IMR-90 (cell line): ENCODE measurements at regions not wholly inside any gene's neighbourhood (a gene's known extent, or its start where the extent isn't known, plus 50 kb on each side); places are given as distances from the start of the nearest gene placed in this dataset.

Experiments
- ATAC-seq: fragments of 200-7000 bp; cut with Tn5 transposase; 2 replicates; pipeline ENCODE4 v1.9.1; 2020; ENCODE audit warnings: low read depth, mild to moderate bottlenecking, moderate library complexity
- BruUV-seq: library from RNA; stranded (reverse); fragments of 400-500 nt; replicated peaks from 2 replicates; lab custom pipeline; 2021; lab: Mats Ljungman, UMichigan
- CTCF ChIA-PET: fragments of 300-600 bp; formaldehyde crosslinking; extraction: SDS; loops from one replicate; lab custom pipeline; 2021; ENCODE audit warnings: antibody characterized with exemption; lab: Yijun Ruan, JAX
- POLR2A ChIA-PET: fragments of 300-600 bp; sonication (Branson Sonifier 250); formaldehyde crosslinking; loops from one replicate; lab custom pipeline; 2022; ENCODE audit warnings: antibody characterized with exemption; ENCODE audit not compliant: unreplicated experiment; lab: Charles Lee
- DNase-seq: peaks from one replicate; pipeline ENCODE4 v3.0.0; 2013
- H2AFZ ChIP-seq: replicated peaks from 2 replicates; pipeline ENCODE3; 2013; ENCODE audit warnings: low read length, mild to moderate bottlenecking; ENCODE audit not compliant: poor library complexity
- H2AK5ac ChIP-seq: 2 replicates; pipeline ENCODE4 v1.6.1; 2013; ENCODE audit warnings: low read depth, low read length, inconsistent platforms
- H2AK9ac ChIP-seq: replicated peaks from 2 replicates; pipeline ENCODE3; 2013; ENCODE audit warnings: mild to moderate bottlenecking, low read depth, low read length, moderate library complexity; ENCODE audit not compliant: poor library complexity
- H2BK120ac ChIP-seq: 2 replicates; pipeline ENCODE4 v1.6.1; 2013; ENCODE audit warnings: low read depth, low read length, inconsistent platforms
- H2BK15ac ChIP-seq: 3 replicates; pipeline ENCODE4 v1.6.1; 2013; ENCODE audit warnings: low read depth, low read length, inconsistent platforms
- H2BK20ac ChIP-seq: 2 replicates; pipeline ENCODE4 v1.6.1; 2013; ENCODE audit warnings: low read depth, mild to moderate bottlenecking, inconsistent platforms, low read length, moderate library complexity
- H2BK5ac ChIP-seq: 2 replicates; pipeline ENCODE4 v1.6.1; 2013; ENCODE audit warnings: mild to moderate bottlenecking, low read depth, low read length, inconsistent platforms; ENCODE audit not compliant: poor library complexity, severe bottlenecking
- H3K14ac ChIP-seq: replicated peaks from 2 replicates; pipeline ENCODE4 v1.6.1; 2013; ENCODE audit warnings: low read depth, low read length, inconsistent platforms
- H3K18ac ChIP-seq: 2 replicates; pipeline ENCODE4 v1.6.1; 2013; ENCODE audit warnings: low read depth, low read length, control low read depth
- H3K23ac ChIP-seq: 2 replicates; pipeline ENCODE4 v1.6.1; 2013; ENCODE audit warnings: low read depth, low read length, inconsistent platforms
- H3K27ac ChIP-seq: 2 replicates; pipeline ENCODE4 v1.5.1; 2013; ENCODE audit warnings: mild to moderate bottlenecking, control low read depth, low read length; ENCODE audit not compliant: insufficient read depth
- H3K27me3 ChIP-seq: 2 replicates; pipeline ENCODE4 v1.6.1; 2013; ENCODE audit warnings: low read length; ENCODE audit not compliant: control insufficient read depth, insufficient read depth
- H3K36me3 ChIP-seq: 2 replicates; pipeline ENCODE4 v1.6.1; 2013; ENCODE audit warnings: low read length, mixed read lengths; ENCODE audit not compliant: control insufficient read depth, insufficient read depth
- H3K4ac ChIP-seq: 2 replicates; pipeline ENCODE4 v1.6.1; 2013; ENCODE audit warnings: low read depth, low read length, inconsistent platforms
- H3K4me1 ChIP-seq: 2 replicates; pipeline ENCODE4 v1.6.1; 2013; ENCODE audit warnings: low read length, mixed read lengths; ENCODE audit not compliant: control insufficient read depth, insufficient read depth
- H3K4me2 ChIP-seq: 2 replicates; pipeline ENCODE4 v1.6.1; 2013; ENCODE audit warnings: low read depth, mild to moderate bottlenecking, control low read depth, low read length, moderate library complexity
- H3K4me3 ChIP-seq: 2 replicates; pipeline ENCODE4 v1.5.1; 2013; ENCODE audit warnings: low read depth, mild to moderate bottlenecking, control low read depth, low read length, moderate library complexity; ENCODE audit not compliant: insufficient read depth
- H3K56ac ChIP-seq: 2 replicates; pipeline ENCODE4 v1.6.1; 2013; ENCODE audit warnings: low read length, inconsistent platforms; ENCODE audit not compliant: insufficient read depth; ENCODE audit errors: extremely low read depth
- H3K79me1 ChIP-seq, 2 experiments: 2 replicates each; pipeline ENCODE4 v1.6.1; 2013; ENCODE audit warnings: low read length in 2 of 2, inconsistent platforms in 1 of 2, low read depth in 1 of 2
- H3K9ac ChIP-seq: 2 replicates; pipeline ENCODE4 v1.6.1; 2013; ENCODE audit warnings: low read depth, low read length, control low read depth
- H3K9me1 ChIP-seq: 2 replicates; pipeline ENCODE4 v1.6.1; 2013; ENCODE audit warnings: low read length, inconsistent platforms; ENCODE audit not compliant: insufficient read depth
- H3K9me3 ChIP-seq: 2 replicates; pipeline ENCODE4 v1.6.1; 2013; ENCODE audit warnings: low read length; ENCODE audit not compliant: control insufficient read depth, insufficient read depth
- H4K20me1 ChIP-seq: 2 replicates; pipeline ENCODE4 v1.6.1; 2013; ENCODE audit warnings: low read length, inconsistent platforms; ENCODE audit not compliant: insufficient read depth
- H4K5ac ChIP-seq: 2 replicates; pipeline ENCODE4 v1.6.1; 2013; ENCODE audit warnings: mild to moderate bottlenecking, low read depth, low read length, control low read depth
- H4K8ac ChIP-seq, 2 experiments: 2 replicates each; pipeline ENCODE4 v1.6.1; 2013; ENCODE audit warnings: low read depth in 2 of 2, low read length in 2 of 2, control low read depth in 1 of 2, inconsistent platforms in 1 of 2
- H4K91ac ChIP-seq: 2 replicates; pipeline ENCODE4 v1.6.1; 2013; ENCODE audit warnings: low read depth, low read length, inconsistent platforms; ENCODE audit not compliant: insufficient read depth
- BHLHE40 ChIP-seq: fragments of 150-350 bp; IDR thresholded peaks from 2 replicates; pipeline ENCODE4 v1.6.1; 2016; ENCODE audit warnings: mild to moderate bottlenecking, low read depth, low read length
- CEBPB ChIP-seq: IDR thresholded peaks from 2 replicates; pipeline ENCODE4 v1.6.1; 2012; ENCODE audit warnings: low read depth, low read length, improper control_type of control experiment
- CHD1 ChIP-seq: IDR thresholded peaks from 2 replicates; pipeline ENCODE4 v1.6.1; 2012; ENCODE audit warnings: low read depth, low read length, improper control_type of control experiment
- CTCF ChIP-seq: conservative IDR thresholded peaks from 2 replicates; pipeline ENCODE4 v1.5.1; 2012; ENCODE audit warnings: mild to moderate bottlenecking, low read depth, low read length, improper control_type of control experiment
- ELK1 ChIP-seq: fragments of 150-350 bp; IDR thresholded peaks from 2 replicates; pipeline ENCODE4 v1.6.1; 2016; ENCODE audit warnings: low read depth, mild to moderate bottlenecking, low read length, moderate library complexity, borderline replicate concordance
- FOS ChIP-seq: fragments of 150-350 bp; IDR thresholded peaks from 2 replicates; pipeline ENCODE4 v1.6.1; 2016; ENCODE audit warnings: low read depth, low read length
- MAFK ChIP-seq: IDR thresholded peaks from 2 replicates; pipeline ENCODE4 v1.6.1; 2012; ENCODE audit warnings: low read depth, low read length, improper control_type of control experiment
- MAZ ChIP-seq: IDR thresholded peaks from 2 replicates; pipeline ENCODE4 v1.6.1; 2012; ENCODE audit warnings: low read depth, mild to moderate bottlenecking, low read length, improper control_type of control experiment, moderate library complexity, borderline replicate concordance
- MXI1 ChIP-seq: IDR thresholded peaks from 2 replicates; pipeline ENCODE4 v1.6.1; 2012; ENCODE audit warnings: low read depth, mild to moderate bottlenecking, low read length, moderate library complexity, borderline replicate concordance
- NFE2L2 ChIP-seq: fragments of 150-350 bp; IDR thresholded peaks from 2 replicates; pipeline ENCODE4 v1.6.1; 2016; ENCODE audit warnings: low read depth, mild to moderate bottlenecking, low read length
- POLR2A ChIP-seq: IDR thresholded peaks from 2 replicates; pipeline ENCODE4 v1.6.1; 2012; ENCODE audit warnings: mild to moderate bottlenecking, low read depth, low read length
- RAD21 ChIP-seq: IDR thresholded peaks from 2 replicates; pipeline ENCODE4 v1.6.1; 2012; ENCODE audit warnings: low read length, improper control_type of control experiment
- RCOR1 ChIP-seq: IDR thresholded peaks from 2 replicates; pipeline ENCODE4 v1.6.1; 2012; ENCODE audit warnings: mild to moderate bottlenecking, low read length, improper control_type of control experiment; ENCODE audit not compliant: insufficient replicate concordance
- RFX5 ChIP-seq: IDR thresholded peaks from 2 replicates; pipeline ENCODE4 v1.8.0; 2012; ENCODE audit warnings: low read depth, mild to moderate bottlenecking, low read length, moderate library complexity
- SMC3 ChIP-seq: fragments of 150-350 bp; IDR thresholded peaks from 2 replicates; pipeline ENCODE4 v1.6.1; 2016; ENCODE audit warnings: low read depth, mild to moderate bottlenecking, antibody characterized with exemption, low read length, moderate library complexity
- USF2 ChIP-seq: fragments of 150-350 bp; IDR thresholded peaks from 2 replicates; pipeline ENCODE4 v1.6.1; 2017; ENCODE audit warnings: mild to moderate bottlenecking, antibody characterized with exemption, low read length, low read depth
- WGBS, 2 experiments: methylation state at CpG; one replicate each; pipeline versions ENCODE4 v1.1.5 to v1.1.7; 2013; ENCODE audit warnings: missing lambda C conversion rate in 2 of 2; ENCODE audit not compliant: insufficient read length in 1 of 2; ENCODE audit errors: extremely low coverage in 2 of 2; 5-methylcytosine and 5-hydroxymethylcytosine counted together
- dilution Hi-C: fragments of 300-500 bp; cut with HindIII; formaldehyde crosslinking; loops from one replicate; pipeline ENCODE4 v1.14.3; 2018; ENCODE audit warnings: low sequenced_read_pairs; ENCODE audit not compliant: unreplicated experiment
- in situ Hi-C: fragments of 300-500 bp; cut with MboI; formaldehyde crosslinking; loops from 3 replicates; pipeline ENCODE4 v1.14.3; 2019; ENCODE audit warnings: low sequenced_read_pairs, inconsistent platforms, mixed read lengths
- intact Hi-C: fragments of 100-400 bp; cut with micrococcal nuclease; formaldehyde crosslinking; loops from 2 replicates; pipeline ENCODE4 v1.10.0; 2022

- no peak overlapping the region for H3K56ac ChIP-seq
- in situ Hi-C loops, result no loop called here
- no peaks in the 10 kb centered on the region for H3K36me3 ChIP-seq
- no peak for TF ChIP-seq RAD21
- TF ChIP-seq MXI1, result no peak
- TF ChIP-seq ELK1, result no peak
- TF ChIP-seq USF2, result no peak
- TF ChIP-seq RFX5, result no peak
- TF ChIP-seq CHD1, result no peak
- no peak for TF ChIP-seq MAFK
- no peak for TF ChIP-seq CTCF
- TF ChIP-seq RCOR1, result no peak
- TF ChIP-seq POLR2A, result no peak
- no peak for TF ChIP-seq SMC3
- TF ChIP-seq MAZ, result no peak
- no peak for TF ChIP-seq NFE2L2
- TF ChIP-seq FOS, result no peak
- no peak for TF ChIP-seq BHLHE40
- no peak for TF ChIP-seq CEBPB
- peak; percentile 38 for DNase-seq
- H3K27ac ChIP-seq, result no peak overlapping the region
- no peaks in the 10 kb centered on the region for H3K27me3 ChIP-seq
- H4K5ac ChIP-seq, result no peak overlapping the region
- H3K9ac ChIP-seq, result no peak overlapping the region
- H4K91ac ChIP-seq, result no peak overlapping the region
- H2AFZ ChIP-seq, result no peak overlapping the region
- H2BK5ac ChIP-seq, result no peak overlapping the region
- CTCF ChIA-PET, result no interaction called here
- dilution Hi-C loops, result no loop called here
- H3K14ac ChIP-seq, result no peak overlapping the region
- H2BK15ac ChIP-seq, result no peak overlapping the region
- H2AK9ac ChIP-seq, result no peak overlapping the region
- no peak for ATAC-seq
- no peak overlapping the region for H3K4ac ChIP-seq
- no peak overlapping the region for H3K18ac ChIP-seq
- no peak overlapping the region for H2BK120ac ChIP-seq
- no peak overlapping the region for H3K4me3 ChIP-seq
- no peak overlapping the region for H3K4me2 ChIP-seq
- no peak overlapping the region for H2BK20ac ChIP-seq
- intact Hi-C loops, result no loop called here
- H4K20me1 ChIP-seq, result no peaks in the 10 kb centered on the region
- WGBS, 2 experiments, result no CpG with 5 or more reads among the region's 1 CpG
- H4K8ac ChIP-seq, result no peak overlapping the region
- H3K79me1 ChIP-seq, result no peaks in the 10 kb centered on the region
- no peaks in the 10 kb centered on the region for H3K9me3 ChIP-seq
- no peak overlapping the region for H3K23ac ChIP-seq
- BruUV-seq, result no TSS peak
- H3K4me1 ChIP-seq, result no peaks in the 10 kb centered on the region
- H2AK5ac ChIP-seq, result no peak overlapping the region
- H3K9me1 ChIP-seq, result no peaks in the 10 kb centered on the region
- POLR2A ChIA-PET, result no interaction called here
These were observed 797.6 kb upstream of the CDH2 start for GRCh38 chr18:28974504-28974903.
